ENCODE measurements at regions not wholly inside any gene's neighbourhood (a gene's known extent, or its start where the extent isn't known, plus 50 kb on each side); places are given as distances from the start of the nearest gene placed in this dataset.

- no peak for TF ChIP-seq CTCF (conservative IDR thresholded peaks at IDR 0.05 in 1 of 2, IDR thresholded peaks at IDR 0.05 in 1 of 2; ENCODE audit: low read depth in 1 of 2, low read length in 2 of 2)
- no peak for TF ChIP-seq EZH2 (IDR thresholded peaks at IDR 0.05; ENCODE audit: low read length, missing control alignments)
Observed at GRCh38 chr5:174667526-174667925, 56.9 kb upstream of the MSX2 start.
